HL-60 (cell line): ENCODE measurements at regions not wholly inside any gene's neighbourhood (a gene's known extent, or its start where the extent isn't known, plus 50 kb on each side); places are given as distances from the start of the nearest gene placed in this dataset.

Experiments used
- CTCF ChIP-seq: IDR thresholded peaks from one replicate; pipeline ENCODE4 v1.5.1; 2011; ENCODE audit warnings: low read length, control low read depth, inconsistent platforms; ENCODE audit not compliant: insufficient read depth
- GABPA ChIP-seq: IDR thresholded peaks from 2 replicates; pipeline ENCODE4 v1.6.1; 2012; ENCODE audit warnings: low read depth
- POLR2AphosphoS5 ChIP-seq: IDR thresholded peaks from 2 replicates; pipeline ENCODE4 v1.6.1; 2012; ENCODE audit warnings: low read depth
- REST ChIP-seq: IDR thresholded peaks from 2 replicates; pipeline ENCODE4 v1.6.1; 2012; ENCODE audit warnings: low read depth; ENCODE audit not compliant: insufficient replicate concordance
- SPI1 ChIP-seq: IDR thresholded peaks from 2 replicates; pipeline ENCODE4 v1.6.1; 2012; ENCODE audit warnings: low read depth, mild to moderate bottlenecking, borderline replicate concordance

GRCh38 chr11:27965559-27965958 lies 142.4 kb downstream of the KIF18A start:
- TF ChIP-seq CTCF (no peak), REST (no peak), POLR2AphosphoS5 (no peak), GABPA (no peak), SPI1 (no peak)
